ENCODE measurements at regions not wholly inside any gene's neighbourhood (a gene's known extent, or its start where the extent isn't known, plus 50 kb on each side); places are given as distances from the start of the nearest gene placed in this dataset.

- TF ChIP-seq CTCF (conservative IDR thresholded peaks at IDR 0.05): no peak
- H3K4me1 Mint-ChIP-seq: no peaks in the 10 kb centered on the region
- no peak for DNase-seq
- H3K27me3 ChIP-seq (ENCODE audit: control insufficient read depth, insufficient read depth, low read length, poor library complexity, severe bottlenecking): no peaks in the 10 kb centered on the region
- H3K9ac ChIP-seq (ENCODE audit: extremely low read depth, low read length, poor library complexity, severe bottlenecking): no peak overlapping the region
- no peak overlapping the region for H3K4me3 Mint-ChIP-seq
- H3K4me3 ChIP-seq (ENCODE audit: low read length): no peak overlapping the region
- H3K36me3 ChIP-seq (ENCODE audit: control insufficient read depth, insufficient read depth, low read length): no peaks in the 10 kb centered on the region
- H3K27ac ChIP-seq (ENCODE audit: low read depth, low read length): no peak overlapping the region
- no peak overlapping the region for H3K27ac Mint-ChIP-seq
- H3K9me3 ChIP-seq (ENCODE audit: control insufficient read depth, low read length): no peaks in the 10 kb centered on the region
- H3K27me3 Mint-ChIP-seq (ENCODE audit: insufficient read depth): no peaks in the 10 kb centered on the region
- WGBS, 2 experiments (ENCODE audit: insufficient coverage in 1 of 2, insufficient read length in 1 of 2): 92 to 93% methylated on average over 8 to 12 of the region's 12 CpGs
- no peaks in the 10 kb centered on the region for H3K4me1 ChIP-seq (ENCODE audit: control insufficient read depth, insufficient read depth, low read length)
- H3K9me3 Mint-ChIP-seq: no peaks in the 10 kb centered on the region
- no peaks in the 10 kb centered on the region for H3K36me3 Mint-ChIP-seq (ENCODE audit: low read depth)
Measured at GRCh38 chr13:22000191-22000590, 329.3 kb downstream of the FGF9 start.

DNA sequence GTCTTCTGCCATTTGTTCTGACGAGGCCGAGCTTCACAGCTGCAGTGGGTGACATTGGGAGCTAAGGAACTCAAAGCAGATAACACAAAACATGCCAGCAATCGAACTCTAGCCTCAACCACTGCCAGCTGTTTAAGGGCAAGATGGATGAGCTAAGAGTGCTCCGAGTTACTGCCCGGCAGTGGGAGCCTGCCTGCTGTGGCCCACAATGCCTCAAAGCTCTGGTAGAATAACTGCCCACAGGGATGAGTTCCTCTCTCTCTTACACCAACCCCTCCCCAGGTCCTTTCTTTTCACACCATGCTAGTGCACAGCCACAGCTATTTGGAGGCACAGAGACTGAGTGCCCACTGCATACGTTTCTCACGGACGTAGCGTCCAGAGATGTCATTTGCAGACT, 330.5 kb downstream of the FGF9 start:
- no peaks in the 10 kb centered on the region for H3K9me3 Mint-ChIP-seq
- H3K36me3 Mint-ChIP-seq (ENCODE audit: low read depth): no peaks in the 10 kb centered on the region
- no peak overlapping the region for H3K4me3 Mint-ChIP-seq
- Histone ChIP-seq H3K4me1 (ENCODE audit: control insufficient read depth, insufficient read depth, low read length) (no peaks in the 10 kb centered on the region), H3K36me3 (ENCODE audit: control insufficient read depth, insufficient read depth, low read length) (no peaks in the 10 kb centered on the region), H3K9ac (ENCODE audit: extremely low read depth, low read length, poor library complexity, severe bottlenecking) (no peak overlapping the region), H3K27ac (ENCODE audit: low read depth, low read length) (no peak overlapping the region), H3K4me3 (ENCODE audit: low read length) (no peak overlapping the region), H3K9me3 (ENCODE audit: control insufficient read depth, low read length) (no peaks in the 10 kb centered on the region), H3K27me3 (ENCODE audit: control insufficient read depth, insufficient read depth, low read length, poor library complexity, severe bottlenecking) (no peaks in the 10 kb centered on the region)
- H3K27me3 Mint-ChIP-seq (ENCODE audit: insufficient read depth): no peaks in the 10 kb centered on the region
- no peak for TF ChIP-seq CTCF (conservative IDR thresholded peaks at IDR 0.05)
- 81 to 91% methylated on average over 5 to 9 of the region's 9 CpGs for WGBS, 2 experiments (ENCODE audit: insufficient coverage in 1 of 2, insufficient read length in 1 of 2)
- DNase-seq: no peak
- H3K27ac Mint-ChIP-seq: no peak overlapping the region
- H3K4me1 Mint-ChIP-seq: no peaks in the 10 kb centered on the region

DNA sequence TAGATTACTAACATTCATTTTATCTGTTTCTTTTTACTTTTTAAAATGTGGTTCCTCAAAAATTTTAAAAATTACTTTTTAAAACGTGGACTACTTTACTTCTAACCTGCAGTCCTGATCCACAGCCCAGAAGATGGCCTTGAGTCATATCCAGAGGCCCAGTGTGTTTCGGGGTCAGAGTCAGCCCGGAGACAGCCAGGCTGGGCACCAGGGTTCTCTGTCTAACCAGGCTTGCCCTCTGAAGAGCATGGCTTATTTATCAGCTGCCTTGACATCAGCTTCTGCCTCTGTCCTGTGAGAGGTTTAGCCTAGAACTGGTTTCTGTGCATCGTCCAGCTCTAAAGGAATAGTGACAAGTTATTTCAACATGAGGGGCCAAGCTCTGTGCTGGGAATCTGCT, 332.0 kb downstream of the FGF9 start:
- no peaks in the 10 kb centered on the region for H3K27me3 Mint-ChIP-seq (ENCODE audit: insufficient read depth)
- H3K9me3 Mint-ChIP-seq: no peaks in the 10 kb centered on the region
- WGBS, 2 experiments (ENCODE audit: insufficient coverage in 1 of 2, insufficient read length in 1 of 2): 79 to 93% methylated on average over 3 to 4 of the region's 4 CpGs

More for the DNA sequence above, 332.0 kb downstream of the FGF9 start:
- Histone ChIP-seq H3K9me3 (ENCODE audit: control insufficient read depth, low read length) (no peaks in the 10 kb centered on the region), H3K4me3 (ENCODE audit: low read length) (no peak overlapping the region), H3K4me1 (ENCODE audit: control insufficient read depth, insufficient read depth, low read length) (no peaks in the 10 kb centered on the region), H3K36me3 (ENCODE audit: control insufficient read depth, insufficient read depth, low read length) (no peaks in the 10 kb centered on the region), H3K27ac (ENCODE audit: low read depth, low read length) (no peak overlapping the region), H3K27me3 (ENCODE audit: control insufficient read depth, insufficient read depth, low read length, poor library complexity, severe bottlenecking) (no peaks in the 10 kb centered on the region), H3K9ac (ENCODE audit: extremely low read depth, low read length, poor library complexity, severe bottlenecking) (no peak overlapping the region)
- no peak overlapping the region for H3K4me3 Mint-ChIP-seq
- H3K4me1 Mint-ChIP-seq: no peaks in the 10 kb centered on the region
- TF ChIP-seq CTCF (conservative IDR thresholded peaks at IDR 0.05): no peak
- no peak overlapping the region for H3K27ac Mint-ChIP-seq
- no peaks in the 10 kb centered on the region for H3K36me3 Mint-ChIP-seq (ENCODE audit: low read depth)
- DNase-seq: no peak
